IMR-90 (cell line): ENCODE measurements at regions not wholly inside any gene's neighbourhood (a gene's known extent, or its start where the extent isn't known, plus 50 kb on each side); places are given as distances from the start of the nearest gene placed in this dataset.

Experiments used
- CEBPB ChIP-seq: IDR thresholded peaks from 2 replicates; pipeline ENCODE4 v1.6.1; 2012; ENCODE audit warnings: low read depth, low read length, improper control_type of control experiment
- MAZ ChIP-seq: IDR thresholded peaks from 2 replicates; pipeline ENCODE4 v1.6.1; 2012; ENCODE audit warnings: low read depth, mild to moderate bottlenecking, low read length, improper control_type of control experiment, moderate library complexity, borderline replicate concordance
- MXI1 ChIP-seq: IDR thresholded peaks from 2 replicates; pipeline ENCODE4 v1.6.1; 2012; ENCODE audit warnings: low read depth, mild to moderate bottlenecking, low read length, moderate library complexity, borderline replicate concordance
- POLR2A ChIP-seq: IDR thresholded peaks from 2 replicates; pipeline ENCODE4 v1.6.1; 2012; ENCODE audit warnings: mild to moderate bottlenecking, low read depth, low read length
- TF ChIP-seq, protein P1 (sequence below): conservative IDR thresholded peaks from 2 replicates; pipeline ENCODE4 v1.5.1; 2012; ENCODE audit warnings: mild to moderate bottlenecking, low read depth, low read length, improper control_type of control experiment
- TF ChIP-seq, protein P2 (sequence below): fragments of 150-350 bp; IDR thresholded peaks from 2 replicates; pipeline ENCODE4 v1.6.1; 2017; ENCODE audit warnings: mild to moderate bottlenecking, antibody characterized with exemption, low read length, low read depth

DNA sequence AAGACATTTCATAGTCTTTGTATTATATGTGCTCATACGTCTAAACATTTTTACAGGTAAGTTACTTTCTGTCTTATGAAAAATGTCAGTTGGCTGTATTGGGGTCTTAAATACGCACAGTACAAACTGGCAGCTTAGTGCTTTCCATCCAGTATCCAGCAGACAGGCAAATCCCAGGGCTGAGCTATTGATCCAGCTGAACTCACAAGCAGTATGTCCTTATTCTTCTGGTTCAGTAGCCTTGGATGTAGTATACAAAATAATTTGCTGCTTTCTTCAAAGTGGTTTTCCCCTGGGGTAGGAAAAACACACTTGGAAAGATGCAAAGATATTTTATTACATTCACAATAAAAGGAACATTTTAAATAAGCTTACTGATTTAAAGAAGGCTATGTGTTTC, 617.2 kb downstream of the NR2F1-AS1 start:
- TF ChIP-seq CEBPB: no peak
- TF ChIP-seq, protein P1, sequence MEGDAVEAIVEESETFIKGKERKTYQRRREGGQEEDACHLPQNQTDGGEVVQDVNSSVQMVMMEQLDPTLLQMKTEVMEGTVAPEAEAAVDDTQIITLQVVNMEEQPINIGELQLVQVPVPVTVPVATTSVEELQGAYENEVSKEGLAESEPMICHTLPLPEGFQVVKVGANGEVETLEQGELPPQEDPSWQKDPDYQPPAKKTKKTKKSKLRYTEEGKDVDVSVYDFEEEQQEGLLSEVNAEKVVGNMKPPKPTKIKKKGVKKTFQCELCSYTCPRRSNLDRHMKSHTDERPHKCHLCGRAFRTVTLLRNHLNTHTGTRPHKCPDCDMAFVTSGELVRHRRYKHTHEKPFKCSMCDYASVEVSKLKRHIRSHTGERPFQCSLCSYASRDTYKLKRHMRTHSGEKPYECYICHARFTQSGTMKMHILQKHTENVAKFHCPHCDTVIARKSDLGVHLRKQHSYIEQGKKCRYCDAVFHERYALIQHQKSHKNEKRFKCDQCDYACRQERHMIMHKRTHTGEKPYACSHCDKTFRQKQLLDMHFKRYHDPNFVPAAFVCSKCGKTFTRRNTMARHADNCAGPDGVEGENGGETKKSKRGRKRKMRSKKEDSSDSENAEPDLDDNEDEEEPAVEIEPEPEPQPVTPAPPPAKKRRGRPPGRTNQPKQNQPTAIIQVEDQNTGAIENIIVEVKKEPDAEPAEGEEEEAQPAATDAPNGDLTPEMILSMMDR: no peak
- TF ChIP-seq, protein P2, sequence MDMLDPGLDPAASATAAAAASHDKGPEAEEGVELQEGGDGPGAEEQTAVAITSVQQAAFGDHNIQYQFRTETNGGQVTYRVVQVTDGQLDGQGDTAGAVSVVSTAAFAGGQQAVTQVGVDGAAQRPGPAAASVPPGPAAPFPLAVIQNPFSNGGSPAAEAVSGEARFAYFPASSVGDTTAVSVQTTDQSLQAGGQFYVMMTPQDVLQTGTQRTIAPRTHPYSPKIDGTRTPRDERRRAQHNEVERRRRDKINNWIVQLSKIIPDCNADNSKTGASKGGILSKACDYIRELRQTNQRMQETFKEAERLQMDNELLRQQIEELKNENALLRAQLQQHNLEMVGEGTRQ: no peak
- no peak for TF ChIP-seq POLR2A
- no peak for TF ChIP-seq MXI1
- no peak for TF ChIP-seq MAZ
